ENCODE measurements at regions not wholly inside any gene's neighbourhood (a gene's known extent, or its start where the extent isn't known, plus 50 kb on each side); places are given as distances from the start of the nearest gene placed in this dataset.

DNA sequence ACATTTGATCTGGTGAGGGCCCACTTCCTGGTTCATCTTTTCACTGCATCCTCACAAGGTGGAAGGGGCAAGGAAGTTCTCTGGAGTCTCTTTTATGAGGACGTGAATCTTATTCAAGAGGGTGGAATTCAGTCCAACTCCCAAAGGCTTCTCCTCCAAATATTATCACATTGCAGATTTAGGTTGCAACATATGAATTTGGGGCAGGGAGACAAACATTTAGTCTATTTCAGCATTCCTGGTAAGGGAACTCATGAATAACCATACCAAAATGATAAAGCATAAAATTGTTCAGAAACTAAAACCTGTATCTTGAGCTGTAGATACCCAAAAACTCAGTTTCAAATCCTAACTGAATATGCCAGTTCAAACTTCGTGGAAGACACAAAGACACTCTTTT lies 246.8 kb downstream of the QDPR start:
- TF ChIP-seq, protein P1, sequence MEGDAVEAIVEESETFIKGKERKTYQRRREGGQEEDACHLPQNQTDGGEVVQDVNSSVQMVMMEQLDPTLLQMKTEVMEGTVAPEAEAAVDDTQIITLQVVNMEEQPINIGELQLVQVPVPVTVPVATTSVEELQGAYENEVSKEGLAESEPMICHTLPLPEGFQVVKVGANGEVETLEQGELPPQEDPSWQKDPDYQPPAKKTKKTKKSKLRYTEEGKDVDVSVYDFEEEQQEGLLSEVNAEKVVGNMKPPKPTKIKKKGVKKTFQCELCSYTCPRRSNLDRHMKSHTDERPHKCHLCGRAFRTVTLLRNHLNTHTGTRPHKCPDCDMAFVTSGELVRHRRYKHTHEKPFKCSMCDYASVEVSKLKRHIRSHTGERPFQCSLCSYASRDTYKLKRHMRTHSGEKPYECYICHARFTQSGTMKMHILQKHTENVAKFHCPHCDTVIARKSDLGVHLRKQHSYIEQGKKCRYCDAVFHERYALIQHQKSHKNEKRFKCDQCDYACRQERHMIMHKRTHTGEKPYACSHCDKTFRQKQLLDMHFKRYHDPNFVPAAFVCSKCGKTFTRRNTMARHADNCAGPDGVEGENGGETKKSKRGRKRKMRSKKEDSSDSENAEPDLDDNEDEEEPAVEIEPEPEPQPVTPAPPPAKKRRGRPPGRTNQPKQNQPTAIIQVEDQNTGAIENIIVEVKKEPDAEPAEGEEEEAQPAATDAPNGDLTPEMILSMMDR (IDR thresholded peaks at IDR 0.05; ENCODE audit: low read depth, low read length, missing control alignments): no peak
- no peak for DNase-seq (ENCODE audit: extremely low read depth, low read depth)
- H3K4me3 ChIP-seq (replicated peaks; ENCODE audit: low read depth, low read length): no peak overlapping the region

- TF ChIP-seq, protein P1 (IDR thresholded peaks at IDR 0.05; ENCODE audit: low read depth, low read length, missing control alignments): no peak
- no peak for DNase-seq (ENCODE audit: extremely low read depth, low read depth)
- no peak overlapping the region for H3K4me3 ChIP-seq (replicated peaks; ENCODE audit: low read depth, low read length)
These were observed 251.6 kb downstream of the QDPR start for GRCh38 chr4:17260166-17260907.

GRCh38 chr4:17258106-17258505 lies 253.8 kb downstream of the QDPR start:
- TF ChIP-seq, protein P1 (IDR thresholded peaks at IDR 0.05; ENCODE audit: low read depth, low read length, missing control alignments): no peak
- no peak for DNase-seq (ENCODE audit: extremely low read depth, low read depth)
- no peak overlapping the region for H3K4me3 ChIP-seq (replicated peaks; ENCODE audit: low read depth, low read length)

DNA sequence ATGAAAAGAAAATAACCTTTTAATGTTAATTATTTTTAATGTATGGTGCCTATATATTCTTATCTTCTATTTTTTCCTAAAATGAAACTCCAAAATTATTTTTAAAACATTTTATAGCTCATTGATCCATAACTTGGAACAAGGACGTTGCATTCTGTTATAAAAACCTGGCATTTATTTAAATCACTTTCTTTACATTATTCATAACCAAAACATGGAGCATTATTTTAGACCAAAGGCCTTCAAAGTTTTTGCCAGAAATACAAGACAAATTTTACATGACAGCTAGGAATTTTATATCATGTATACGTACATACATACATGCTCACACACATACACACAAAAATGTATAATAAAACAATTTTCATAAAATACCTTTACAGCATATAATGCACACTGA lies 259.8 kb downstream of the QDPR start:
- no peak for DNase-seq (ENCODE audit: extremely low read depth, low read depth)
- TF ChIP-seq, protein P1 (IDR thresholded peaks at IDR 0.05; ENCODE audit: low read depth, low read length, missing control alignments): no peak
- H3K4me3 ChIP-seq (replicated peaks; ENCODE audit: low read depth, low read length): no peak overlapping the region

GRCh38 chr4:17251101-17251500 lies 260.8 kb downstream of the QDPR start:
- no peak overlapping the region for H3K4me3 ChIP-seq (replicated peaks; ENCODE audit: low read depth, low read length)
- no peak for DNase-seq (ENCODE audit: extremely low read depth, low read depth)
- TF ChIP-seq, protein P1 (IDR thresholded peaks at IDR 0.05; ENCODE audit: low read depth, low read length, missing control alignments): no peak

DNA sequence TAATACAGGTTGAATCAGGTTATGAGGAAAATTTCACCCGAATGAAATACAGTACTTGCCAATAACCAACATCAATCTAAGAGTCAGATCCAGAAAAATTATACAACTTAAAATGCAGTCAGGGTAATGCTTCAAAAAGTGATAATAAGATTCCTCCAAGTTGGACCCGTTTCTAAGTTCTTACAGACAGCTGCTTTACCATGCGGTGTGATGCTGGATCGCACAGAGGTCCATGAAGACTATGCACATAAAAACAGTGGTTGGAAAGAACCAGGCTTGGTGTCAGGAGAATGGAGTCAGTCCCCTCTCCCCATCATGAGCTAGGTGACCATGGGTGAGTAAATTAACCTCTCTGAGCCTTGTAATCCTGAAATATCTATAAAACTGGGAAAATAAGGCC lies 261.3 kb downstream of the QDPR start:
- no peak for DNase-seq (ENCODE audit: extremely low read depth, low read depth)
- TF ChIP-seq, protein P1 (IDR thresholded peaks at IDR 0.05; ENCODE audit: low read depth, low read length, missing control alignments): no peak
- no peak overlapping the region for H3K4me3 ChIP-seq (replicated peaks; ENCODE audit: low read depth, low read length)

GRCh38 chr4:17246656-17247055 lies 265.2 kb downstream of the QDPR start:
- DNase-seq (ENCODE audit: extremely low read depth, low read depth): no peak
- TF ChIP-seq, protein P1 (IDR thresholded peaks at IDR 0.05; ENCODE audit: low read depth, low read length, missing control alignments): no peak
- H3K4me3 ChIP-seq (replicated peaks; ENCODE audit: low read depth, low read length): no peak overlapping the region

Data from HFF-Myc (cell line).